Inferior parietal cortex (tissue), 1 donor: ENCODE measurements at regions not wholly inside any gene's neighbourhood (a gene's known extent, or its start where the extent isn't known, plus 50 kb on each side); places are given as distances from the start of the nearest gene placed in this dataset.
"Not testable (repeated sequence)": the region's sequence is repeated elsewhere in the genome, so short reads cannot be mapped to it uniquely, and the experiment has no call there.

Experiments
- DNase-seq: peaks from one replicate; pipeline ENCODE4 v3.0.0-alpha.2; 2016; ENCODE audit errors: extremely low spot score

- DNase-seq, result no peak
Measured at GRCh38 chr3:153614140-153614539, 452.1 kb downstream of the RAP2B start.

- DNase-seq, result no peak
Measured at GRCh38 chr3:153614563-153614962, 452.5 kb downstream of the RAP2B start.

- DNase-seq, result no peak
Measured at GRCh38 chr3:153615863-153616262, 453.8 kb downstream of the RAP2B start.

GRCh38 chr3:153617463-153617862 lies 455.4 kb downstream of the RAP2B start:
- no peak for DNase-seq

- no peak for DNase-seq
Measured at GRCh38 chr3:153618176-153618575, 456.1 kb downstream of the RAP2B start.

GRCh38 chr3:153619268-153619667 lies 457.2 kb downstream of the RAP2B start:
- DNase-seq, result no peak

- DNase-seq, result no peak
Measured at GRCh38 chr3:153621953-153622352, 459.9 kb downstream of the RAP2B start.

- no peak for DNase-seq
Measured at GRCh38 chr3:153623834-153624233, 461.8 kb downstream of the RAP2B start.

- no peak for DNase-seq
Measured at GRCh38 chr3:153624310-153625030, 462.4 kb downstream of the RAP2B start.

- no peak for DNase-seq
Measured at GRCh38 chr3:153625506-153625905, 463.5 kb downstream of the RAP2B start.

GRCh38 chr3:153626158-153626557 lies 464.1 kb downstream of the RAP2B start:
- DNase-seq, result no peak

- DNase-seq, result no peak
Measured at GRCh38 chr3:153628591-153628990, 466.6 kb downstream of the RAP2B start.

- no peak for DNase-seq
Measured at GRCh38 chr3:153629148-153629547, 467.1 kb downstream of the RAP2B start.

- DNase-seq, result peak; percentile 9
Measured at GRCh38 chr3:153631102-153631501, 469.1 kb downstream of the RAP2B start.

GRCh38 chr3:153631664-153632063 lies 469.6 kb downstream of the RAP2B start:
- no peak for DNase-seq

- DNase-seq, result no peak
Measured at GRCh38 chr3:153633407-153633806, 471.4 kb downstream of the RAP2B start.

- DNase-seq, result no peak
Measured at GRCh38 chr3:153634683-153635082, 472.7 kb downstream of the RAP2B start.

- DNase-seq, result peak; percentile 24
Measured at GRCh38 chr3:153639631-153640030, 477.6 kb downstream of the RAP2B start.

- no peak for DNase-seq
Measured at GRCh38 chr3:153640689-153641665, 479.0 kb downstream of the RAP2B start.

- not testable (repeated sequence) for DNase-seq
Measured at GRCh38 chr3:153642576-153642975, 478.6 kb upstream of the ARHGEF26 start.

GRCh38 chr3:153643471-153643870 lies 477.7 kb upstream of the ARHGEF26 start:
- not testable (repeated sequence) for DNase-seq

GRCh38 chr3:153649286-153649839 lies 471.8 kb upstream of the ARHGEF26 start:
- no peak for DNase-seq
